T follicular helper cell (primary cell): ENCODE measurements at regions not wholly inside any gene's neighbourhood (a gene's known extent, or its start where the extent isn't known, plus 50 kb on each side); places are given as distances from the start of the nearest gene placed in this dataset.
"Not testable (repeated sequence)": the region's sequence is repeated elsewhere in the genome, so short reads cannot be mapped to it uniquely, and the experiment has no call there.

ENCODE experiments used
- DNase-seq: peaks from one replicate; pipeline ENCODE4 v3.0.0-alpha.2; 2020; ENCODE audit warnings: low read depth

DNA sequence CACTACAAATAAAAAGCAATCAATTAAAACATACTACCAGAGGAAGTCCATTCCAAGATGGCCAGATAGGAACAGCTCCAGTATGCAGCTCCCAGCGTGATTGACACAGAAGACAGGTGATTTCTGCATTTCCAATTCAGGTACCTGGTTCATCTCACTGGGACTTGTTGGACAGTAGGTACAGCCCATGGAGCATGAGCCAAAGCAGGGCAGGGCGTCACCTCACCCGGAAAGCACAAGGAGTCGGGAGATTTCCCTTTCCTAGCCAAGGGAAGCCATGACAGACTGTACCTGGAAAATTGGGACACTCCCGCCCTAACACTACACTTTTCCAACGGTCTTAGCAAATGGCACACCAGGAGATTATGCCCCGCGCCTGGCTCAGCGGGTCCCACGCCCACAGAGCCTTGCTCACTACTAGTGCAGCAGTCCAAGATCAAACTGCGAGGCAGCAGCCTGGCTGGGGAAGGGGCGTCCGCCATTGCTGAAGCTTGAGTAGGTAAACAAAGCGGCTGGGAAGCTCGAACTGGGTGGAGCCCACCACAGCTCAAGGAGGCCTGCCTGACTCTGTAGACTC, 106.0 kb downstream of the BUD13 start:
- not testable (repeated sequence) for DNase-seq

DNA sequence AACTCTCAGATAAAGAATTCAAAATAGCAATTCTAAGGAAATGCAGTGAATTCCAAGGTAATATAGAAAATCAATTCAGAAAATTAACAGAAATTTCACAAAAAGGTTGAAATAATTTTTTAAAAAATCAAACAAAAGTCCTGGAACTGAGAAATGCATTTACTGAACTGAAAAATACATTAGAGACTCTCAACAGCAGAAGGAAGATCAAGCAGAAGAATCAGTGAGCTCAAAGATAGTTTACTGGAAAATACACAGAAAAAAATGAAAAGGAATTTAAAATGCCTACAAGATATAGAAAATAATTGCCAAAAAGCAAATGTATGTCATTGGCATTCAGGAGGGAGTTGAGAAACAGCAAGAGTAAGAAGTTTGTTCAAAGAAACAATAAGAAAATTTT, 107.3 kb downstream of the BUD13 start:
- no peak for DNase-seq

DNA sequence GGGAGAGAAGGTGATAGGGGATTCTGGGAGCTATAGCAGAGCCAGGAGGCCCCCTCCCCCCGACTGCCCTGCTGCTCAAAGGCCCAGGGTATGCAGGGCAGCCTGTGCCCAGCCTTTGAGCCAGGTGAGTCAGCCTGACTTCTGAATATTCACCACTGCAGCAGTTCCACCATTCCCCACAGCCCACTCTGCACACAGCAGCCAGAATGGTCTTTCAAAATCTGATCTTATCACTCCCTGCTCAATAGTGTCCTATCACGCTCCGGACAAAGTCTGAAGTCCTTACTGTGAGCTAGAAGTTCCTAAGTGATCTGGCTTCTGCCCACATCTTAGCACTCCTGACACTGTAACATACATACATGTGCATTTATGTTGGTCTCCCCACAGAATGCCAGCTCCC, 111.7 kb downstream of the BUD13 start:
- DNase-seq: no peak

DNA sequence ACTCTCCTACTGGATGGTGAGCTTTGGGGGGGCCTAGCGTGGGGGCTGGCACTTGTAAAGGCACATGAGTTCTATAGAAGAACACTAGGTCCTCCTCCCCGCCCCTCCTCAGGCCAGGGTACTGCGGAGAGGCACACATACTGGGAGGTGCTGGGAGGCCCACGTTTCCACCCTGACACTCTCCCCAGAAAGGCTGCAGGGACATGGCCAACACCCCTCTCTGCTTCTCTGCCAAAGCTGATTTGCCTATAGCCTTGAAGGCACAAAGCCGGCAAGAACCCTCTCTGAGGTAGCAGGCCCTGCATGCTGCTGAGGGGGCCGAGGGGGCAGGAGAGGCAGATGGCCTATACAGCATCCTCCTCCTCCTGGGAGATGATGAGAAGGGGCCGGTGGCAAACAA, 112.8 kb downstream of the BUD13 start:
- no peak for DNase-seq

DNA sequence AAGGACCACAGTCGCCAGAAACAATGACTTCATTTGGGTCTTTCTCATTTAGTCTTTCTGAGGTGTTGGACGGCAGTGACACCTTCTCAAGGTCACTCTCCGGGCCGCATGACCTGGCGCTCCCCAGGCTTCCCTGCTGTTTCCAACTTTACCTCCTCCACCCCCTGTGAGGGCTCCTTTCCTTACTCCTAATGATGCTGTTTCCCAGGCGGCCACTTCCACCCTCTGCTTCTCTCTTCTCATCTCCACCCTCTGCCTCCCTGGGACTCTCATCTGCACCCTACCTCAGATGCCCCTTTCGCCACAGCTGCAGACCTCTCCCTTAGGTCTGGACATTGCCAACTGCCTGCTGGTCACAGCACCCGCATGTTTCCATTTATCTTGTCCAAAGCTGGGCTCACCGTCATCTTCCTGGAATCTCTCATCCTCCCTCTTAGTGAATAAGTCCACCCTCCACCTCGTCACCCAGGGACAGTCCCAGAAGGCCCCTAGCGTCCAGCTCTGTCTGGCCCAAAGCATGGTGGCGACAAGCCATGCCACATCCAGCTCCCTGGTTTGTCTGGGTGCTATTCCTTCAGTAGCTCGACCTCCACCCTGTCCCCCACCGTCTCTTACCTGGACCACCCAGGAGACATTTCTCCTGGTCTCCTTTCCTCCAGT, 113.8 kb downstream of the BUD13 start:
- DNase-seq: no peak

DNA sequence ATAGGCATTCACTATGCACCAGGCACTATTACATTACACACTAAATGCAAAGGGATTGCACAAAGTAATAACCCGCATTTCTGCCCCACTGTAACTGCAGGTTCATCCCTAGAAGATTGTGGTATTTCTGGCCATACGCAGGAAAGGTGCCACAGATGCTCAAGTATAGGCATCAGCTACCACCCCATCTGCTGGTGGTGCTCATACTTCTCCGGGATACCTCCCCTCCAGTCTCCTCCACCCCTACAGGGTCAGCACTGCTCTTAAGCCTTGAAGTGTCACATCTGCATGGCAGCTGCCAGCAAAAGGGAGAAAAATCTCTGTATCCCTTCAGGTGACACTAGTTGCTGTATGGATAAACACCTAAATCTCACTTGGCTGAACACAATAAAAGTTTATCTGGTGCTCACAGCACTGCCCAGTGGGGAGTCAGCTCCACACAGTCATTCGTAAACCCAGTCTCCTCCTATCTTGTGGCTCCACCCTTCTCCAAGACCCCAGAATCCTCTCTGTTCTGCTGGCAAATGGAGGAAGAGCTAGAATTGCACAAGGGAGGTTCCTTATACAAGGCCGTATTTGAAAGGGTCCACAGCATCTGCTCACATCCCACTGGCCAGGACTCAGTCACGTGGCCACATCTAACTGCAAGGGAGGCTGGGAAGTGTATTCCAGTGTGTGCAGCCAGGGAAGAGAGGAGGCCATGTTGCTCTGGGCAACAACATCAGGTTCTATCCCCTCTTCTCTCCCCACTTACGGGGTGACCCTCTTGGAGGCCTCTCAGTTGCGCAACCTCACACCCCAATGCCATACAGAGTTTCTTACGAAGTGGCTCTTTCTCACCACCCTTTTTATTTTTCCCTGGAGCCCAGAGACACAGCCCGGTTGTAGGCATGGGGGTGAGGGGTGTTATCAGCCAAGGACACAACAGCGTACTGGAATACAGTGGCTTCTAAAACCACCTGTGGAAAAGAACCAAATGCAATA, 114.7 kb downstream of the BUD13 start:
- no peak for DNase-seq

DNA sequence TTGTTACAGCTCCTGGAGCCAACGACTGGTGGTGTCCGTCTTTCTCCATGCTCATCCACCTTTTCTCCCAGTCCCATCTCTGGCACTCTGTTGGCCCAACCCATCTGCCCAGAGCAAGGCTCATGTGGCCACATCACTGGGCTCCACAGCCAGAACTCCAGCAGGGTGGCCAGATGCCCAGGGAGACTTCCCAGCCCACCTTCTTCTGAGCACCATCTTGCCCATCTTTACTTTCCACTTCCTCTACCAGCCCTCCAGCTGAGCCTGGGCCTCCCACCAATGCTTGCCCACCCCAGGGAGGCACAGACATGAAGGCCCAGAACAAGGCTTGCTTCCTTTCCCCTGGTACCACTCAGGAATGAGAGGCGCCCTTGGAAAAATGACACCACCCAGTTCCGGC, 116.8 kb downstream of the BUD13 start:
- no peak for DNase-seq

DNA sequence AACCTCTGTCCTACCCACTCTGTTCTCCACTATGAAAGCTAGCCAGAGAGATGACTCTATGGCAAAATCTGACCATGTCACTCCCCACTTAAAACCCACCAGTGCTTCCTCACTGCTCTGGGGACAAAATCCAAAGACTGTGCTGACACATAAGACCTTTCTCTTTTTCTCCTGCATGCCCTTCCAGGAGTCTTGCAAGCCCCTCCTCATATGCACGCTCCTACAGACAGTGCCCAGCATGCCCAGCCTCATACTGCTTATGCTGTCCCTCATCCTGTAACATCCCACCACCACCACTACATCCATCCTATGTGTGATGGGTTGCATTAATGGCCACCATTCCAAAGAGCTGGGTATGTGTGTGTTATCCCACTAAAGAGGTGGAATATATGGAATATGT, 118.3 kb downstream of the BUD13 start:
- DNase-seq: no peak

DNA sequence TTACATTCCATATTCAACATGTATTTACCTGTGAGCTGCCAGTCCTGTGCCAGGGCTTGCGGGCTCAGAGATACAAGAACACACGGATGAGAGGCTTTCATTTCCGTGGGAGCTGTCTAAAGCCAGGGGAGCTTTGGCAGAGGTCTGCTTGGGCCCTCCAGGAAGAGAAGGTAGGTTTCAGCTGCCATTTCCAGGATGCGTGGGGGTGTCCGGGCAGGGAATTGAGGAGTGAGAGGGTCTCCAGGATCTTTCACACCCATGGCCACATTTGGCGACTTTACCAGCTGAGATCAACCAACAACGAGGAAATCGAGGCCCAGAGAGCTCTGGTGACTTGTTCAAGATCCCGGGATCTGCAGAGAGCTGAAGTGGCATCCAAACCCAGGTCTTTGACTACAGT, 119.6 kb downstream of the BUD13 start:
- DNase-seq: no peak

DNA sequence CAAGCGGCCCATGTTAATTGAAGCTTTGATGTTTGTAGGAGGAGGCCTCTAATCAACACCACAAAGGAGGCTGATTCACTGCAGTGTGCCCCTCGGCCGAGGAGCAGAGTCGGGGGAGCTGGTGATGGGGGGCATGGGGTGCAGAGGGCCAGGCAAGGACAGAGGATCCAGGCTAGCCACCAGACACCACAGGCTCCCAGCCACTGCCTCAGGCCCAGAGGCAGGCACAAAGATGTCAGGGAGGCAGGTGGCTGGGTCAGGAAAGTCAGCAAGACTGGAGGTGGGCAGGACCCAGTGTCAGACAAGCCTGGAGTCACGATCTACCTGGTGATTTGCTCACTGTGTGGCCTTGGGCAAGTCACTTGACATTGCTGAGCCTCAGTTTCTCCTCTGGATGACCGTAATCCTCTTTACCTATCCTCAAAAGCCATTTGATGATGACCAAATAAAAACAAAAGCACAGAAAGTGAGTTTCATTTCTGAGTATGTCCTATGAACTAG, 121.0 kb downstream of the BUD13 start:
- no peak for DNase-seq

DNA sequence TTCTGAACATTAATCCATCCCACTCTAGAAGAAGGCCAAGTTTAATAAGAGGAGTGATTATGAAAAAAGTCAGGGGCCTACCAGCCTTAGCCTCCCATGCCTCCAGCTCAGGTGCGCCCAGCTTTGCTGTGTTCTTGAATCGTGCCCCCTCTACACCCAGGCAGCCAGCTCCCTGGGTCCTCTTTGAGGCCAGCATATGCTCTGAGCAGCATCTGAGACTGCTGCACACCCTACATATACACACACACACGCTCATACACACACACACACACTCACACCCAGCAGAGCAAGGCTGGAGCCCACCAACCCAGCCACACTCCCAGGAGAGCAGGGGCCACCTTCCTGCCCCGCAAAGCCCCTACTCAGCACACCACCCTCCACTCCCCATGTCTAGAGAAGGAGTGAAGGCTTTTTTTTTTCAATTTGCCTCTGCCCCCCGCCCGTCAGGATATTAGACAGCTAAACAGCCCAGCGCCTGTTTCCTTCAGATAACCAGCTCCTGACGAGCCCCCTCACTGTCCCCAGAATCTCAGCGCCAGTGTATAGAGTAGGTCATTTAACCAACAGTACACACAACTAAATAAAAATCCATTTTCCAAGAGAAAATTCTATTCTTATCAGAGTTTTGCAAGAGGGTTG, 121.6 kb downstream of the BUD13 start:
- no peak for DNase-seq

DNA sequence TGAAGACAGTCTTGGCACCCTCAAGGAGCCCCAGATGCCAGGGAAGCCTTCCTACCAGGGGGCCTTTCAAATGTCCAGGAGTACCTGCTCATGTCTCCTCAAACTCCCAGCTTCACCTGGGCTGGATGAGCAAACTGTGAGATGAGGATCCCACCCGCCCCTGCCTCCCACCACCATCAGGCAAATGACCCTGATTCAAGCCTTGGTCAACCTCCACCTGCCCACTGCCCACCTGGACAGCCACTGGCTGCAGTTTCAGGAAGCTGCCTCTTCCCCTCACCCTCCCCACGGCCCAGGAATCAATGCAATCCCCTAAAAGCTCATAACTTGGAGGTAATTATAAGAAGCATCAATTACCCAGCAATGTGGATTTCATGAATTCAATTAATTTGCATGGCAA, 122.7 kb downstream of the BUD13 start:
- DNase-seq: no peak

DNA sequence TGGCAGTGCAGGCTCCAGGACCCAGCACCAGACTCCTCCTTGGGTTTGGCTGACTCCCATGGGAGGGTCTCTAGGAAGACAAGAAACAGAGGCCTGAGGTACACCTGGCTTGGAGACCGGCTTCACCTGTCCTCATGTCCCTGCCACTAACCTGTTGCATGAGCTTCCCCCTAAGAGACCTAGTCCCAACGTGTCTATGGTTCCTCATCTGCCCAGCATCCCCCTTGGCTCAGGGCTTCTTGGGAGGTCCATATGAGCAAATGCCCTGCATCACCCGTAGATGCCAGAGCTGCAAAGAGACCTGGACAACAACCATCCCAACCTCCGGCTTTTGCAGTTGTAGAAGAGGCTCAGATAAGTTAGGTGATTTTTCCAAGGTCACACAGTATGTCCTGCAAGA, 123.5 kb downstream of the BUD13 start:
- no peak for DNase-seq

DNA sequence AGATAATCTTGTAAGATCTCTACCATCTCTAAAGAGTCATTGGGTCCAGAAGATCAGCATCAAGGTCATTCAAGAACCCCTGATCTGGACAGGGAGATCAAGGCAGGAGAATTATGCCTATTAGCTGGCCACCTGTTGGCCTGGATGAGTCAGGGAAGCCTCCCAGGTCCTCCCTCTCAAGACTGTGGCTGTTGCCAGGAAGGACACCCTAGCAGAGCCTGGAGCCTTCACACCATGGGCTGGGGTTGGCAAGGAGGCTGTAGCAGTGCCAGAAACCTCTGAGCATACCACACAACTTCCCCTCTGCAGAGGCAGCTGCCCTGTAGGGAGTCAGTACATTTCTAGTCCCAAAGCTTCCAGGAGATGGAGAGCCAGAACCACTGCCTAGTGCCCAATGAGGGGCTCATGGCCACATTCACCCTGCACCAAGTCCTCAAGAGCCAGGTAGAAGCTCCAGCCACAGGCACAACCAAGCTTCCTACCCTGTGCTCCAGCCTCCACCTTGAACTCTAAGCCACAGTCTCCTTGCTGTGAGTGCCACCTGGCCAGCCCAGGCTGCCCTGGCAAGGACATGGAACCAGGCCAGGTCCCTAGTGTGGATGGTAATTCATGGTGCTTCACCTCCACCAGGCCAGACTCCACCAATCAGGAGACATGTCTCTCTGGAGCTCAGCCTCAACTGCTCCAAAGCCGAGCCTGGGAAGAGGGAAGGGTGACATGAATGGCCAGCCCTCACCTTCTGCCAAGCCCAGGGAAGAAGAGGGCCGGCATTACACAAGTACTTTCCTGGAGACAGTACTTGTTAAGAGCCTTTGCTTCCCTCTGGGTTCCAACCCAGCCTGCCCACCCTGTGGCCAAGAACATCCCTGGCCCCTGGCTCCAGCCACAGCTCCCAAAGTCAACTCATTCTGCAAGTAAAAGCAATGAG, 124.3 kb downstream of the BUD13 start:
- no peak for DNase-seq

DNA sequence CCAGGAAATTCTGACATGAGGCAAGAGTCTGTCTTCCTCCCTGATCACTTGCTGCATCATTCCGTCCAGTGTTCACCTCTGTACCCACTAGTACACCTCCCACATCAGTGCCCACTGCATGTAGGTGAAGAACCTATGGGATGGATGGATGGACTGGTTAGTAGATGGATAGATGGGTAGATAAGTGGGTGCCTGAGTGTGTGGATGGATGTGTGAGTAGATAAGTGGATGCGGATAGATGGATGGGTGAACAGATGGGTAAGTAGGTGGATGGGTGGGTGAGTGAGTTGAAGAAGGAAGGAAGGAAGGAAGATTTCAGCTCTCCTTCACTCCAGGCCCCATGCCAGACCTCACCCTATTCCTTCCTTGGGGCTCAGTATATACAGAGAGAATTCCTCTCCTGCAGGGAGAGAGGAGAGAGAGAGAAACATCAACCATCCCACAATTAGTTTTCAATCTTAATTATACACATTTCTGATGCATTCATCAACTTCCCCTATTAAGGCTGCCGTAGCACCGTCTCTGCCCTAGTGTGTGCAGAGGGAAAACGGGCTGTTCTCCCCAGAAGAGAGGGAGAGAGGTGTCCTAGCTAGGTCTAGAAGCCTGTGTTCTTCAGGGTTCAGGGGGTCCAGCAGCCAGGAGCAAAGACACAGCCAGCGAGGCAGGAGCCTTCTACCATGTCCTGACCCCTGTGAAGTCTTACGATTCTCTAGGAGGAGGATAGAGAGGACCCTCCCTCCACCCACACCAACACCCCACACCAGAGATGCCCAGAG, 125.3 kb downstream of the BUD13 start:
- no peak for DNase-seq

DNA sequence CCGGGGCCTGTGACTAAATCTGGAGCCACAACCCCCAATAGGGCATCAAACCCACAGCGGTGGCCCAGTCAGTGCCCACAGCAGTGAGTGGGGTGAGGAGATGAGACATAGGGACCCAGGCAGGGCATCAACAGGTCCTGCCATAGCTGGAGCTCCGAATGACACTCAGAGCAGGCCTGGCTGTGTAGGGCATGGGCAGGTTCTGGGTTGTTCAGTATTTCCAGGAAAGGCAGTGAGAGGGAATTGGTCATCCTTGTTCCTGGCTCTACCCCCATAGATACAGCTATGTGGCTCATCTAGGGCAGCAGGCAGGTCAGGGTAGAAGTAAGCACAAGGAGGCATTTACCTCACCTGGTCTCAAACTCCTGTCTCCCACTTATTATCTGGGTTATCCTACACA, 126.6 kb downstream of the BUD13 start:
- no peak for DNase-seq

DNA sequence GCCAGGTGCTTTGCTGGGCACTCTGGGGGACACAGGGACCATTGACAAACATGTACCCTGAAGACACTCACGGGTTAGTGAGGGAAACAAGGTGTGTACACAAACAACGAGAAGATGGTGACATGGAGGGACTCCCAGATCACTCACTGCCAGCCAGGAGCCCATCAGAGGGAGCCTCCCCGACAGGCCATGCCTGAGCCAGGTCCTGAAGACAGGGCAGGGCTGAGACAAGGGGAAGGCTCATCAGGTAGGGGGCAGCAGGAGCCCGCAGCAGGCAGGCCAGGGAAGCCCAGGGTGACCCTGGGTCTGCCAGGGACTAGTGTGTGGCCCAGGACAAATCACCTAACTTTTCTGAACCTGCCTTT, 127.9 kb downstream of the BUD13 start:
- no peak for DNase-seq

DNA sequence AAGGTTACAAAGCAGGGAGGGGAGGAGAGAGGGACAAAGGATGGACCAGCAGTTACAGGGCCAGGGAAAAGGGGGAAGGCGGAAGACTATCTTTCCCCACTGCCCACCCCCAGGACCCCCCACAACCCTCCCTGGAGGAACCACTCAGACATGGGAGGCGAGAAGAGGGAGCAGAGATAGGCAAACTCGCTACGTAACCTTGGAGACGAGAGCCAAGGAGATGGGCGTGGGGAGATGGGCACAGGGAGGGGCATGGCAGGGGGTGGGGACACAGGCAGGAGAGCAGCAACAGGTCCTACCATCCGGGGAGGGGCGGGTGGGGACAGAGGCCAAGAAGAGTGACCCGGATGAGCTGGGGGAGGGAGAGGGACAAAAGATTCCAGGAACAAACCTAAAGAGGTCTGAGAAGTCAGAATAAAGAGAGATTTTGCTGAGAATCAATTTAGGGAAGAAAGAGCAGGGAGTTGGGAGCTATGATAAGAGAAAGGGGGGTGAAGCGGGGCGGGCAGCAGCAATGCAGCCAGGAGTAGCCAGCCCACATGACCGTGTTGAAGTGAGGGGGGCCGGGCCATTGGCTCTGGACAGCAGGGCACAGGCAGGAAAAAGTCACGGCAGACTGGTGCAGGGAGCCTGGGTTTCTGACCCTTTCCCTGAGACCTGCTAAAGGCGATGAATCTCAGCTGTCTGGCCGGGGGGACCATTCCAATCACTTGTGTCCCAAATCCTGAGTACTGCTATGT, 128.4 kb downstream of the BUD13 start:
- no peak for DNase-seq

DNA sequence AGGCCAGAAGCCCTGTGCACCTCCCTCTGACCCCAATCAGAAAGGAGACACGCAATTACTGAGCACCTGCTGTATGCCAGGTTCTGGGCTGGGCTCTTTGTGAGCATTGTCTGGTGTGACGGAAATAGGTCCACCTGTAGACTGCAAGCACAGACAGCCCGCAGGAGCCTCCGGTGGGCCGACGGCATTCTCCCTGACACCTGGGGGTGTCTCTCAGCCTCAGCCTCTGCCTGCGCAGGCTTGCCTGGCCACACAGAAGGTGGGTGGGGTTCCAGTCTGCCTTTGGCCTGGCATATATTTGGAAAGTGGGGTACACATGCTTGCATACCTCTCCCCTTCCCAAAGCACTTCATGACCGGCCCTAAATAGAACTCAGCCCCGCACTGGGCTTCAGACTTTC, 129.3 kb downstream of the BUD13 start:
- no peak for DNase-seq

DNA sequence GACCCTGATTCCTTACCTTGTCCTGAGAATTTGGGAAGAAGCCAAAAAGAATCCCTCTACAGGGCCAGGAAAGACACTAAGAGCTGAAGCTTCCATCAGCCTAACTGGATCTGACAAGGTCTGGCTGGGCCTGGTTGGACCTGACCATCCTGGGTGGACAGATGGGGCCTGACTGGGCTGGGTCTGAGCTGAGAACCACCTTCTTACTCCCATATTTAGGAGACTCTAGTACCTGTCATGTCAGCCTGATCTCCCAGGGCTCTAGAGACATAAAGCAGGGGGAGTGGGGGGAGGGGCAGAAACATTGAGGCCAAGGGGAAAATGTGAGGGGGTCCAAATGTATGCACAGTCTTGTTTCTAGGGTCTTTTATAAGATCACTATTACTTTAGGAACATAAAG, 129.9 kb downstream of the BUD13 start:
- no peak for DNase-seq
